ENCODE measurements at regions not wholly inside any gene's neighbourhood (a gene's known extent, or its start where the extent isn't known, plus 50 kb on each side); places are given as distances from the start of the nearest gene placed in this dataset.

DNA sequence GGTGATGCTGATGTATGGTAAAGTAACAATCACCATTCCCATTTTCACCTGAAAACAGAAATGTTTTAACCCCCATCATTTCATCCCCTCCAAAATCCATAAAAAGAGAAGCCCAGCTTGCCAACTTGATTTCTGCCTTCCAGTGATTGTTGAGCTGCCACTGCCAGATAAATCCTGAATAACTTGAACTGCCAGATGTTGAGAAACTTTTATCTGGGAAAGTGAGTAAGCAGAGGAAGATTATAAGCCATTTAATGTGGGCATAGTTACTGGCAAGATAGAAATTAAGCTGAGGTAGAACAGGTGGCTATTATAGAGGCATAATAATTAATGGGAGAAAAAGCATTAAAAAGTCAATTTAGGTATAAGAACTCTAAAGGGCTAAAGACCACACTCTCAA is 534.1 kb downstream of the ANKRD7 start:
- no peaks in the 10 kb centered on the region for H3K9me2 ChIP-seq (ENCODE audit: insufficient read depth, low read length)
- no peak overlapping the region for H3K4me2 ChIP-seq (ENCODE audit: low read length)
- TF ChIP-seq MXI1 (conservative IDR thresholded peaks at IDR 0.05; ENCODE audit: poor library complexity, severe bottlenecking) (no peak), POLR2AphosphoS5 (IDR thresholded peaks at IDR 0.05) (no peak), EP300 (conservative IDR thresholded peaks at IDR 0.05; ENCODE audit: poor library complexity, severe bottlenecking) (no peak), SMC3 (conservative IDR thresholded peaks at IDR 0.05; ENCODE audit: poor library complexity) (no peak), EZH2 (IDR thresholded peaks at IDR 0.05; ENCODE audit: borderline replicate concordance, insufficient read depth, low read length, poor library complexity, severe bottlenecking) (no peak), RAD21 (conservative IDR thresholded peaks at IDR 0.05) (no peak), TAF1 (IDR thresholded peaks at IDR 0.05; ENCODE audit: low read depth) (no peak)
- TF ChIP-seq, protein P1, sequence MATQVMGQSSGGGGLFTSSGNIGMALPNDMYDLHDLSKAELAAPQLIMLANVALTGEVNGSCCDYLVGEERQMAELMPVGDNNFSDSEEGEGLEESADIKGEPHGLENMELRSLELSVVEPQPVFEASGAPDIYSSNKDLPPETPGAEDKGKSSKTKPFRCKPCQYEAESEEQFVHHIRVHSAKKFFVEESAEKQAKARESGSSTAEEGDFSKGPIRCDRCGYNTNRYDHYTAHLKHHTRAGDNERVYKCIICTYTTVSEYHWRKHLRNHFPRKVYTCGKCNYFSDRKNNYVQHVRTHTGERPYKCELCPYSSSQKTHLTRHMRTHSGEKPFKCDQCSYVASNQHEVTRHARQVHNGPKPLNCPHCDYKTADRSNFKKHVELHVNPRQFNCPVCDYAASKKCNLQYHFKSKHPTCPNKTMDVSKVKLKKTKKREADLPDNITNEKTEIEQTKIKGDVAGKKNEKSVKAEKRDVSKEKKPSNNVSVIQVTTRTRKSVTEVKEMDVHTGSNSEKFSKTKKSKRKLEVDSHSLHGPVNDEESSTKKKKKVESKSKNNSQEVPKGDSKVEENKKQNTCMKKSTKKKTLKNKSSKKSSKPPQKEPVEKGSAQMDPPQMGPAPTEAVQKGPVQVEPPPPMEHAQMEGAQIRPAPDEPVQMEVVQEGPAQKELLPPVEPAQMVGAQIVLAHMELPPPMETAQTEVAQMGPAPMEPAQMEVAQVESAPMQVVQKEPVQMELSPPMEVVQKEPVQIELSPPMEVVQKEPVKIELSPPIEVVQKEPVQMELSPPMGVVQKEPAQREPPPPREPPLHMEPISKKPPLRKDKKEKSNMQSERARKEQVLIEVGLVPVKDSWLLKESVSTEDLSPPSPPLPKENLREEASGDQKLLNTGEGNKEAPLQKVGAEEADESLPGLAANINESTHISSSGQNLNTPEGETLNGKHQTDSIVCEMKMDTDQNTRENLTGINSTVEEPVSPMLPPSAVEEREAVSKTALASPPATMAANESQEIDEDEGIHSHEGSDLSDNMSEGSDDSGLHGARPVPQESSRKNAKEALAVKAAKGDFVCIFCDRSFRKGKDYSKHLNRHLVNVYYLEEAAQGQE (IDR thresholded peaks at IDR 0.05; ENCODE audit: borderline replicate concordance) = no peak
- TF ChIP-seq, protein P2, sequence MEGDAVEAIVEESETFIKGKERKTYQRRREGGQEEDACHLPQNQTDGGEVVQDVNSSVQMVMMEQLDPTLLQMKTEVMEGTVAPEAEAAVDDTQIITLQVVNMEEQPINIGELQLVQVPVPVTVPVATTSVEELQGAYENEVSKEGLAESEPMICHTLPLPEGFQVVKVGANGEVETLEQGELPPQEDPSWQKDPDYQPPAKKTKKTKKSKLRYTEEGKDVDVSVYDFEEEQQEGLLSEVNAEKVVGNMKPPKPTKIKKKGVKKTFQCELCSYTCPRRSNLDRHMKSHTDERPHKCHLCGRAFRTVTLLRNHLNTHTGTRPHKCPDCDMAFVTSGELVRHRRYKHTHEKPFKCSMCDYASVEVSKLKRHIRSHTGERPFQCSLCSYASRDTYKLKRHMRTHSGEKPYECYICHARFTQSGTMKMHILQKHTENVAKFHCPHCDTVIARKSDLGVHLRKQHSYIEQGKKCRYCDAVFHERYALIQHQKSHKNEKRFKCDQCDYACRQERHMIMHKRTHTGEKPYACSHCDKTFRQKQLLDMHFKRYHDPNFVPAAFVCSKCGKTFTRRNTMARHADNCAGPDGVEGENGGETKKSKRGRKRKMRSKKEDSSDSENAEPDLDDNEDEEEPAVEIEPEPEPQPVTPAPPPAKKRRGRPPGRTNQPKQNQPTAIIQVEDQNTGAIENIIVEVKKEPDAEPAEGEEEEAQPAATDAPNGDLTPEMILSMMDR (IDR thresholded peaks at IDR 0.05; ENCODE audit: poor library complexity, severe bottlenecking) = no peak
- H2AFZ ChIP-seq (ENCODE audit: low read depth, low read length) = no peak overlapping the region
- H3K79me2 ChIP-seq (replicated peaks; ENCODE audit: insufficient read depth, low read length) = no peaks in the 10 kb centered on the region
- no peaks in the 10 kb centered on the region for H3K9me3 ChIP-seq (ENCODE audit: low read length)
- H3K27ac ChIP-seq (ENCODE audit: low read length) = no peak overlapping the region
- H3K9ac ChIP-seq (ENCODE audit: low read length) = no peak overlapping the region
- H3F3A ChIP-seq (ENCODE audit: insufficient read depth, low read length, poor library complexity, severe bottlenecking) = no peaks in the 10 kb centered on the region
- no peaks in the 10 kb centered on the region for H3K27me3 ChIP-seq (ENCODE audit: insufficient read depth, low read depth, low read length)
- H3K36me3 ChIP-seq (ENCODE audit: insufficient read depth, low read length) = no peaks in the 10 kb centered on the region
- H4K20me1 ChIP-seq (ENCODE audit: insufficient read depth) = no peaks in the 10 kb centered on the region
- no peak overlapping the region for H3K4me3 ChIP-seq (ENCODE audit: low read length)

DNA sequence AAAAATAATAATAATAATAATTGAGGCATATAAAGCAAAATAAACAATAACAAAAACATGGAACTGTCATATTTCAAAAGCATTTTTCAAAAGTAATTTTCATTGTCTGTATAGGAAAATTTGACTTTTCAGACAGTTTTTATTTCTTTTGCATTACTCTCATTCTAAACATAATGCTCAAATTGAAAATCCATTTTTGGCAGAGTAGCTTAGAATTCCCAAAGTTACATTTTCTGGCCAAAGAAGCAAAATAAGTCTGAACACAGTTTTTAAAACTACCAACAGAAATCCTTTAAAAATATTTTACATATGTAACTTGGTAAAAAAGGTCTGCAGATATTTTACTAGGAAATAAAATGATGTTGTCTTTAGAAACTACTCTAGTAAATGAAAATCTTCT is 535.4 kb downstream of the ANKRD7 start:
- no peak overlapping the region for H3K4me3 ChIP-seq (ENCODE audit: low read length)
- no peak overlapping the region for H3K4me2 ChIP-seq (ENCODE audit: low read length)
- no peak overlapping the region for H2AFZ ChIP-seq (ENCODE audit: low read depth, low read length)
- H3K27me3 ChIP-seq (ENCODE audit: insufficient read depth, low read depth, low read length) = no peaks in the 10 kb centered on the region
- H3K9me3 ChIP-seq (ENCODE audit: low read length) = no peaks in the 10 kb centered on the region
- no peaks in the 10 kb centered on the region for H4K20me1 ChIP-seq (ENCODE audit: insufficient read depth)
- no peak overlapping the region for H3K27ac ChIP-seq (ENCODE audit: low read length)
- no peaks in the 10 kb centered on the region for H3K79me2 ChIP-seq (replicated peaks; ENCODE audit: insufficient read depth, low read length)
- no peaks in the 10 kb centered on the region for H3K36me3 ChIP-seq (ENCODE audit: insufficient read depth, low read length)
- no peak overlapping the region for H3K9ac ChIP-seq (ENCODE audit: low read length)
- no peaks in the 10 kb centered on the region for H3F3A ChIP-seq (ENCODE audit: insufficient read depth, low read length, poor library complexity, severe bottlenecking)
- no peaks in the 10 kb centered on the region for H3K9me2 ChIP-seq (ENCODE audit: insufficient read depth, low read length)
- TF ChIP-seq TAF1 (IDR thresholded peaks at IDR 0.05; ENCODE audit: low read depth) (no peak), POLR2AphosphoS5 (IDR thresholded peaks at IDR 0.05) (no peak), RAD21 (conservative IDR thresholded peaks at IDR 0.05) (no peak), EP300 (conservative IDR thresholded peaks at IDR 0.05; ENCODE audit: poor library complexity, severe bottlenecking) (no peak), EZH2 (IDR thresholded peaks at IDR 0.05; ENCODE audit: borderline replicate concordance, insufficient read depth, low read length, poor library complexity, severe bottlenecking) (no peak), MXI1 (conservative IDR thresholded peaks at IDR 0.05; ENCODE audit: poor library complexity, severe bottlenecking) (no peak), SMC3 (conservative IDR thresholded peaks at IDR 0.05; ENCODE audit: poor library complexity) (no peak)
- TF ChIP-seq, protein P2 (IDR thresholded peaks at IDR 0.05; ENCODE audit: poor library complexity, severe bottlenecking) = no peak
- TF ChIP-seq, protein P1 (IDR thresholded peaks at IDR 0.05; ENCODE audit: borderline replicate concordance) = no peak

All from neural cell (in vitro differentiated cells).